K562 (cell line): ENCODE measurements at regions not wholly inside any gene's neighbourhood (a gene's known extent, or its start where the extent isn't known, plus 50 kb on each side); places are given as distances from the start of the nearest gene placed in this dataset.

Source experiments
- ATAC-seq: fragments of 200-7000 bp; cut with Tn5 transposase; 3 replicates; pipeline ENCODE4 v1.9.1; 2020; ENCODE audit warnings: moderate library complexity
- BruUV-seq: library from RNA; stranded (reverse); fragments of 400-500 nt; replicated peaks from 2 replicates; lab custom pipeline; 2021; lab: Mats Ljungman, UMichigan
- CTCF ChIA-PET: fragments of 300-600 bp; formaldehyde crosslinking; extraction: SDS; loops from one replicate; lab custom pipeline; 2021; ENCODE audit warnings: low intra/inter-chr PET ratio; lab: Yijun Ruan, JAX
- POLR2A ChIA-PET: fragments of 300-600, 350-650 bp; sonication (Branson Sonifier 250); formaldehyde crosslinking; extraction: SDS; loops from one replicate; lab custom pipeline; 2021; ENCODE audit warnings: antibody characterized with exemption, inconsistent platforms; lab: Yijun Ruan, JAX
- DNase-seq, 4 experiments: peaks; one replicate each; pipeline versions ENCODE4 v3.0.0 to v3.0.0-alpha.2; 2011 to 2018; ENCODE audit warnings: low spot score in 3 of 4, mixed read lengths in 3 of 4; ENCODE audit errors: extremely low read depth in 1 of 4
- FAIRE-seq: peaks from 2 replicates; lab custom pipeline; 2011; peaks lifted over from hg19 to GRCh38; lab: Jason Lieb, UNC
- H2AFZ ChIP-seq: 2 replicates; pipeline ENCODE4 v1.6.0; 2011; ENCODE audit warnings: low read depth, low read length, control low read depth, inconsistent platforms
- H3K27ac ChIP-seq: fragments of 200-600 bp; 3 replicates; pipeline ENCODE4 v1.8.0; 2011; ENCODE audit warnings: low read depth, mild to moderate bottlenecking, control low read depth, inconsistent platforms, low read length, moderate library complexity, mixed read lengths; ENCODE audit errors: extremely low read depth
- H3K27me3 ChIP-seq, 2 experiments: fragments of 300-600 bp in 1 of 2; 2 replicates in 1 of 2; 3 replicates in 1 of 2; pipeline versions ENCODE4 v1.6.0 to v1.8.0; 2011; ENCODE audit warnings: inconsistent platforms in 2 of 2, low read length in 2 of 2, mild to moderate bottlenecking in 1 of 2, mixed read lengths in 1 of 2, moderate library complexity in 1 of 2; ENCODE audit not compliant: control insufficient read depth in 2 of 2, insufficient read depth in 2 of 2
- H3K36me3 ChIP-seq: fragments of 300-600 bp; 3 replicates; pipeline ENCODE4 v1.8.0; 2011; ENCODE audit warnings: mild to moderate bottlenecking, low read length, inconsistent platforms; ENCODE audit not compliant: control insufficient read depth, insufficient read depth
- H3K4me1 ChIP-seq, 2 experiments: fragments of 200-600 bp in 1 of 2; replicated peaks in 1 of 2; 2 replicates in 1 of 2; 3 replicates in 1 of 2; pipeline versions ENCODE4 v1.5.1 to v1.8.0; 2011; ENCODE audit warnings: inconsistent platforms in 2 of 2, low read length in 2 of 2, mild to moderate bottlenecking in 1 of 2, mixed read lengths in 1 of 2, moderate library complexity in 1 of 2; ENCODE audit not compliant: control insufficient read depth in 2 of 2, insufficient read depth in 2 of 2
- H3K4me2 ChIP-seq: 2 replicates; pipeline ENCODE4 v1.6.1; 2011; ENCODE audit warnings: low read length, control low read depth, inconsistent platforms, mixed read lengths; ENCODE audit not compliant: insufficient read depth
- H3K4me3 ChIP-seq: fragments of 200-600 bp; sonication (generic), shearing (Covaris generic); 2 replicates; pipeline ENCODE4 v1.5.1; 2016; ENCODE audit warnings: control low read depth, inconsistent platforms
- H3K79me2 ChIP-seq: fragments of 200-600 bp; 3 replicates; pipeline ENCODE4 v1.8.0; 2011; ENCODE audit warnings: low read length, inconsistent platforms; ENCODE audit not compliant: control insufficient read depth, insufficient read depth
- H3K9ac ChIP-seq, 2 experiments: 2 replicates each; pipeline versions ENCODE4 v1.6.0 to v1.6.1; 2011; ENCODE audit warnings: low read depth in 2 of 2, low read length in 2 of 2, control low read depth in 1 of 2, inconsistent platforms in 1 of 2, mild to moderate bottlenecking in 1 of 2, mixed read lengths in 1 of 2; ENCODE audit not compliant: insufficient read depth in 1 of 2
- H3K9me1 ChIP-seq: one replicate; pipeline ENCODE4 v1.6.0; 2011; ENCODE audit warnings: inconsistent platforms, mild to moderate bottlenecking, low read length, moderate library complexity; ENCODE audit not compliant: control insufficient read depth, insufficient read depth
- H3K9me3 ChIP-seq: replicated peaks from 2 replicates; pipeline ENCODE4 v1.5.1; 2011; ENCODE audit warnings: low read depth, low read length, inconsistent platforms; ENCODE audit not compliant: control insufficient read depth, insufficient read depth
- H4K20me1 ChIP-seq: replicated peaks from 2 replicates; pipeline ENCODE4 v1.6.1; 2011; ENCODE audit warnings: low read length, inconsistent platforms, mixed read lengths; ENCODE audit not compliant: control insufficient read depth, insufficient read depth
- CTBP1 ChIP-seq: fragments of 450-650 bp; IDR thresholded peaks from 2 replicates; pipeline ENCODE4 v1.6.1; 2016; ENCODE audit warnings: borderline replicate concordance
- CTCF ChIP-seq, 3 experiments: IDR thresholded peaks in 2 of 3; conservative IDR thresholded peaks in 1 of 3; 2 replicates each; pipeline ENCODE4 v1.5.1; 2011 to 2012; ENCODE audit warnings: low read length in 3 of 3, mild to moderate bottlenecking in 3 of 3, control low read depth in 2 of 3, improper control_type of control experiment in 1 of 3, inconsistent platforms in 1 of 3, low read depth in 1 of 3, mixed read lengths in 1 of 3, moderate library complexity in 1 of 3; ENCODE audit not compliant: insufficient read depth in 2 of 3
- DEAF1 ChIP-seq: fragments of 450-650 bp; formaldehyde crosslinking; IDR thresholded peaks from 2 replicates; pipeline ENCODE4 v1.4.0; 2020; ENCODE audit warnings: mild to moderate bottlenecking, moderate library complexity
- NELFE ChIP-seq: IDR thresholded peaks from 2 replicates; pipeline ENCODE4 v1.6.1; 2011; ENCODE audit warnings: mild to moderate bottlenecking; ENCODE audit not compliant: insufficient read depth, insufficient read length
- NR2C1 ChIP-seq, 2 experiments: fragments of 450-650 bp; IDR thresholded peaks; 2 replicates each; pipeline ENCODE4 v1.6.1; 2017; ENCODE audit warnings: mild to moderate bottlenecking in 2 of 2, antibody characterized with exemption in 1 of 2, inconsistent platforms in 1 of 2, missing compliant biosample characterization in 1 of 2, missing genetic modification characterization in 1 of 2
- POLR2B ChIP-seq: fragments of 450-650 bp; IDR thresholded peaks from 2 replicates; pipeline ENCODE4 v1.6.1; 2018; ENCODE audit warnings: low read depth; ENCODE audit not compliant: partially characterized antibody
- RAD21 ChIP-seq, 2 experiments: fragments of 250-450 bp in 1 of 2; fragments of 450-650 bp in 1 of 2; sonication (Bioruptor Pico) in 1 of 2; formaldehyde crosslinking in 1 of 2; IDR thresholded peaks in 1 of 2; conservative IDR thresholded peaks in 1 of 2; 2 replicates each; pipeline versions ENCODE4 v1.4.0 to v1.8.0; 2020 to 2022; ENCODE audit warnings: mild to moderate bottlenecking in 2 of 2, moderate library complexity in 1 of 2
- RNF219 ChIP-seq: fragments of 250-450 bp; sonication (Bioruptor Pico); IDR thresholded peaks from 2 replicates; pipeline ENCODE4 v1.5.0; 2022; ENCODE audit warnings: mild to moderate bottlenecking
- SMC3 ChIP-seq: conservative IDR thresholded peaks from 2 replicates; pipeline ENCODE4 v1.6.1; 2011; ENCODE audit warnings: low read depth, low read length, improper control_type of control experiment; ENCODE audit not compliant: insufficient read depth
- TEAD4 ChIP-seq, 2 experiments: sonication (generic) in 1 of 2; formaldehyde crosslinking in 1 of 2; IDR thresholded peaks; 2 replicates each; pipeline versions ENCODE4 v1.6.1 to v1.8.0; 2012 to 2022; ENCODE audit warnings: borderline replicate concordance in 1 of 2, inconsistent platforms in 1 of 2, low read length in 1 of 2, mild to moderate bottlenecking in 1 of 2, missing genetic modification reagents in 1 of 2
- XRCC4 ChIP-seq: IDR thresholded peaks from one replicate; pipeline ENCODE4 v1.6.1; 2011; ENCODE audit not compliant: insufficient read depth, insufficient read length; ENCODE audit errors: extremely low read depth
- ZFP36 ChIP-seq: fragments of 150-350 bp; IDR thresholded peaks from 2 replicates; pipeline ENCODE4 v1.6.1; 2018; ENCODE audit warnings: low read length, low read depth; ENCODE audit not compliant: partially characterized antibody
- ZNF408 ChIP-seq: fragments of 250-450 bp; sonication (Bioruptor Pico); IDR thresholded peaks from 2 replicates; pipeline ENCODE4 v1.4.0; 2020; ENCODE audit warnings: low read depth, mild to moderate bottlenecking, moderate library complexity
- ZNF766 ChIP-seq: fragments of 200-800 bp; sonication (Bioruptor generic); conservative IDR thresholded peaks from 2 replicates; pipeline ENCODE4 v1.6.1; 2016; ENCODE audit warnings: missing genetic modification characterization, missing compliant biosample characterization
- WGBS: fragments of 100-300 bp; shearing (Covaris generic); methylation state at CpG from one replicate; pipeline ENCODE4 v1.1.6; 2016; ENCODE audit warnings: low coverage, mixed read lengths; ENCODE audit not compliant: insufficient coverage; ENCODE audit errors: missing lambda C conversion rate; 5-methylcytosine and 5-hydroxymethylcytosine counted together
- in situ Hi-C: fragments of 300-500 bp; cut with MboI; formaldehyde crosslinking; loops from 4 replicates; pipeline ENCODE4 v1.15.0; 2018; ENCODE audit warnings: inconsistent platforms, mixed read lengths
- intact Hi-C: fragments of 100-400 bp; cut with micrococcal nuclease; formaldehyde crosslinking; loops from 2 replicates; pipeline ENCODE4 v1.14.2; 2022

- ChIA-PET CTCF (interaction anchor here (1.9 kb wide), 1 partner anchor 157 kb away, joined by 12 read pairs; no protein-coding TSS in a partner anchor), POLR2A (interaction anchor here (0.8 kb wide), 1 partner anchor 26 kb away, joined by 3 read pairs; no protein-coding TSS in a partner anchor)
- no TSS peak for BruUV-seq
- Histone ChIP-seq H3K9me3 (no peaks in the 10 kb centered on the region), H3K4me1 (no peaks in the 10 kb centered on the region; a peak in 1 of 5 replicates), H3K4me3 (no peak overlapping the region), H3K79me2 (no peaks in the 10 kb centered on the region), H3K9ac (no peak overlapping the region), H4K20me1 (no peaks in the 10 kb centered on the region), H3K27me3 (peaks cover 0 to 4% of the 10 kb centered on the region in 2 experiments; a peak in 1 of 5 replicates), H3K9me1 (no peaks in the 10 kb centered on the region), H3K27ac (no peak overlapping the region), H3K4me2 (no peak overlapping the region), H3K36me3 (no peaks in the 10 kb centered on the region), H2AFZ (no peak overlapping the region)
- in situ Hi-C loops: no loop called here
- intact Hi-C loops: loop anchor here (2.0 to 5.0 kb wide), 3 partner anchors 124 to 318 kb away; no protein-coding TSS in a partner anchor
- ATAC-seq (peak; percentile 98), DNase-seq (peak in 3 of 4 experiments; percentile 8 to 65 (median 11)), FAIRE-seq (peak; percentile 52)
- WGBS: 9% methylated on average over 8 of the region's 8 CpGs
- TF ChIP-seq CTBP1: peak; percentile 29; the same call in 1 of the 2 replicates
- TF ChIP-seq TEAD4 (IDR thresholded peaks at IDR 0.05; ENCODE audit: low read length): peak; percentile 12; the same call in 1 of the 2 replicates
- no peak for TF ChIP-seq TEAD4 (CRISPR knock-in tag; IDR thresholded peaks at IDR 0.05; ENCODE audit: borderline replicate concordance)
- peak; percentile 48; the same call in 1 of the 2 replicates for TF ChIP-seq DEAF1 (CRISPR knock-in tag)
- TF ChIP-seq POLR2B: no peak
- no peak for TF ChIP-seq ZNF408 (CRISPR knock-in tag)
- no peak for TF ChIP-seq NELFE
- TF ChIP-seq ZFP36: peak; percentile 15
- no peak for TF ChIP-seq XRCC4
- TF ChIP-seq RAD21 (CRISPR knock-in tag; conservative IDR thresholded peaks at IDR 0.05 in 1 of 2, IDR thresholded peaks at IDR 0.05 in 1 of 2): peak; percentile 79 to 89
- peak; percentile 68 for TF ChIP-seq SMC3
- TF ChIP-seq RNF219 (CRISPR knock-in tag): no peak
- peak; percentile 52; the same call in 1 of the 2 replicates for TF ChIP-seq NR2C1 (IDR thresholded peaks at IDR 0.05)
- peak; percentile 51; the same call in 1 of the 2 replicates for TF ChIP-seq NR2C1 (tag; IDR thresholded peaks at IDR 0.05)
- TF ChIP-seq ZNF766 (CRISPR knock-in tag): no peak
- TF ChIP-seq CTCF (IDR thresholded peaks at IDR 0.05 in 2 of 3, conservative IDR thresholded peaks at IDR 0.05 in 1 of 3; ENCODE audit: insufficient read depth in 2 of 3, low read depth in 1 of 3, low read length in 3 of 3): peak; percentile 65 to 80 (median 72)
Observed at GRCh38 chr1:87450615-87451209, 122.0 kb downstream of the LMO4 start.
